PC-3 (cell line): ENCODE measurements at regions not wholly inside any gene's neighbourhood (a gene's known extent, or its start where the extent isn't known, plus 50 kb on each side); places are given as distances from the start of the nearest gene placed in this dataset.

Experiments
- ATAC-seq: fragments of 200-7000 bp; cut with Tn5 transposase; 2 replicates; pipeline ENCODE4 v1.9.1; 2020; ENCODE audit warnings: mild to moderate bottlenecking, moderate library complexity
- BruUV-seq: library from RNA; stranded (reverse); fragments of 400-500 nt; replicated peaks from 2 replicates; lab custom pipeline; 2021; lab: Mats Ljungman, UMichigan
- CTCF ChIA-PET: fragments of 300-600 bp; sonication (Branson Sonifier 250); formaldehyde crosslinking; loops from one replicate; lab custom pipeline; 2022; ENCODE audit warnings: antibody characterized with exemption; lab: Charles Lee
- POLR2A ChIA-PET: fragments of 300-600 bp; sonication (Branson Sonifier 250); formaldehyde crosslinking; loops from one replicate; lab custom pipeline; 2022; ENCODE audit warnings: antibody characterized with exemption; ENCODE audit not compliant: unreplicated experiment; lab: Charles Lee
- DNase-seq: peaks from one replicate; pipeline ENCODE4 v3.0.0-alpha.2; 2015
- H2AFZ ChIP-seq: fragments of 300-600 bp; sonication (generic); 2 replicates; pipeline ENCODE4 v1.6.0; 2016; ENCODE audit warnings: antibody characterized with exemption, low read length
- H3F3A ChIP-seq: fragments of 300-600 bp; sonication (generic); one replicate; pipeline ENCODE4 v1.6.0; 2017; ENCODE audit warnings: antibody characterized with exemption, low read length, control low read depth, mild to moderate bottlenecking; ENCODE audit not compliant: unreplicated experiment
- H3K27ac ChIP-seq: fragments of 300-600 bp; sonication (generic); 2 replicates; pipeline ENCODE4 v1.5.1; 2016; ENCODE audit warnings: mild to moderate bottlenecking, low read length
- H3K27me3 ChIP-seq: fragments of 300-600 bp; sonication (generic); 2 replicates; pipeline ENCODE4 v1.6.1; 2016; ENCODE audit warnings: low read length, mixed read lengths
- H3K36me3 ChIP-seq: fragments of 300-600 bp; sonication (generic); 2 replicates; pipeline ENCODE4 v1.6.1; 2016; ENCODE audit warnings: low read depth, mixed run types, low read length, mixed read lengths
- H3K4me1 ChIP-seq: fragments of 300-600 bp; sonication (generic); 2 replicates; pipeline ENCODE4 v1.5.1; 2016; ENCODE audit warnings: low read length; ENCODE audit not compliant: insufficient read depth
- H3K4me2 ChIP-seq: fragments of 300-600 bp; sonication (generic); 2 replicates; pipeline ENCODE4 v1.6.0; 2016; ENCODE audit warnings: low read length
- H3K4me3 ChIP-seq: fragments of 300-600 bp; sonication (generic); 2 replicates; pipeline ENCODE4 v1.5.1; 2016; ENCODE audit warnings: mild to moderate bottlenecking, low read length, mixed read lengths
- H3K79me2 ChIP-seq: fragments of 300-600 bp; sonication (generic); 2 replicates; pipeline ENCODE4 v1.6.1; 2017; ENCODE audit warnings: low read length, mixed read lengths
- H3K9ac ChIP-seq: fragments of 300-600 bp; sonication (generic); 2 replicates; pipeline ENCODE4 v1.6.0; 2016; ENCODE audit warnings: mild to moderate bottlenecking, low read length
- H3K9me2 ChIP-seq: fragments of 300-600 bp; sonication (generic); replicated peaks from 2 replicates; pipeline ENCODE4 v1.6.1; 2016; ENCODE audit warnings: mixed run types, low read length, mixed read lengths
- H3K9me3 ChIP-seq: fragments of 300-600 bp; sonication (generic); 2 replicates; pipeline ENCODE4 v1.6.1; 2016; ENCODE audit warnings: low read length, mixed read lengths
- H4K20me1 ChIP-seq: fragments of 300-600 bp; sonication (generic); 2 replicates; pipeline ENCODE4 v1.6.1; 2016; ENCODE audit warnings: low read length, mixed read lengths
- CTCF ChIP-seq: fragments of 300-600 bp; sonication (generic); conservative IDR thresholded peaks from 2 replicates; pipeline ENCODE4 v1.5.1; 2017; ENCODE audit warnings: antibody characterized with exemption, low read depth, mild to moderate bottlenecking, low read length
- EZH2 ChIP-seq: fragments of 300-600 bp; sonication (generic); IDR thresholded peaks from one replicate; pipeline ENCODE4 v1.6.1; 2017; ENCODE audit warnings: antibody characterized with exemption, mild to moderate bottlenecking, low read length; ENCODE audit not compliant: unreplicated experiment
- EZH2phosphoT487 ChIP-seq: fragments of 300-600 bp; sonication (generic); IDR thresholded peaks from 2 replicates; pipeline ENCODE4 v1.6.1; 2018; ENCODE audit warnings: mild to moderate bottlenecking, antibody characterized with exemption, low read length, borderline replicate concordance
- intact Hi-C: fragments of 100-400 bp; cut with micrococcal nuclease; formaldehyde crosslinking; loops from 2 replicates; pipeline ENCODE4 v1.9.0; 2023

DNA sequence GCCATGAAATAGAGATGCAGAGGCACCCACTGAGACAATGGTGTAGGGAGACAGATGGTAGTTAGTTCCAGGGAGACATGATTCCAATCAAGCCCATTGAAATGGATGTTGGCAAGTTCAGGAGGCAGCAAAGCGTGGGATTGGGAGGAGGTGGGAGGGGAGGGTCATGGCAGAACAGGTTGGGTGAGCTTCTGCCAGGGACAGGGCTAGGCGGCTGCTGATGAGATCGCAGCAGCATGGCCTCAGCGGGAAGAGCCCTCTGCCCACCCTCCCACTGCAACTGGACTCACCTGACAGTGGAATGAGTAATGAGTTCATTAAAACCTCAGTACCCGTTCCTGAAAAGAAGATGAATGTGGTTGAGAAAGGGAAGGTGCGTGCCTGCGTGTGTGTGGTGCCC is 418.2 kb downstream of the CDK5RAP2 start:
- CTCF ChIA-PET, result no interaction called here

GRCh38 chr9:120158221-120158620 is 421.7 kb downstream of the CDK5RAP2 start:
- H3F3A ChIP-seq, result no peaks in the 10 kb centered on the region
- H3K36me3 ChIP-seq, result no peaks in the 10 kb centered on the region
- no peak overlapping the region for H3K27ac ChIP-seq
- POLR2A ChIA-PET, result no interaction called here
- no peaks in the 10 kb centered on the region for H3K9me2 ChIP-seq
- no TSS peak for BruUV-seq
- H3K79me2 ChIP-seq, result no peaks in the 10 kb centered on the region
- CTCF ChIA-PET, result no interaction called here
- TF ChIP-seq EZH2phosphoT487 (no peak), EZH2 (no peak), CTCF (no peak)
- no peaks in the 10 kb centered on the region for H3K27me3 ChIP-seq
- intact Hi-C loops, result no loop called here
- H2AFZ ChIP-seq, result no peak overlapping the region
- ATAC-seq (no peak), DNase-seq (no peak)
- H3K4me3 ChIP-seq, result no peak overlapping the region
- no peak overlapping the region for H3K4me2 ChIP-seq
- no peak overlapping the region for H3K9ac ChIP-seq
- H3K4me1 ChIP-seq, result no peaks in the 10 kb centered on the region
- no peaks in the 10 kb centered on the region for H3K9me3 ChIP-seq
- no peaks in the 10 kb centered on the region for H4K20me1 ChIP-seq

More for the DNA sequence above, 418.2 kb downstream of the CDK5RAP2 start:
- ATAC-seq, result no peak
- Histone ChIP-seq H3K9ac (no peak overlapping the region), H3F3A (no peaks in the 10 kb centered on the region), H3K4me1 (no peaks in the 10 kb centered on the region), H3K4me3 (no peak overlapping the region), H4K20me1 (no peaks in the 10 kb centered on the region), H3K27ac (no peak overlapping the region), H2AFZ (no peak overlapping the region), H3K79me2 (no peaks in the 10 kb centered on the region), H3K27me3 (no peaks in the 10 kb centered on the region), H3K36me3 (no peaks in the 10 kb centered on the region), H3K9me2 (no peaks in the 10 kb centered on the region), H3K9me3 (no peaks in the 10 kb centered on the region), H3K4me2 (no peak overlapping the region)
- TF ChIP-seq CTCF, result no peak
- no peak for TF ChIP-seq EZH2phosphoT487
- no peak for TF ChIP-seq EZH2
- no peak for DNase-seq
- no TSS peak for BruUV-seq
- POLR2A ChIA-PET, result no interaction called here
- intact Hi-C loops, result no loop called here

DNA sequence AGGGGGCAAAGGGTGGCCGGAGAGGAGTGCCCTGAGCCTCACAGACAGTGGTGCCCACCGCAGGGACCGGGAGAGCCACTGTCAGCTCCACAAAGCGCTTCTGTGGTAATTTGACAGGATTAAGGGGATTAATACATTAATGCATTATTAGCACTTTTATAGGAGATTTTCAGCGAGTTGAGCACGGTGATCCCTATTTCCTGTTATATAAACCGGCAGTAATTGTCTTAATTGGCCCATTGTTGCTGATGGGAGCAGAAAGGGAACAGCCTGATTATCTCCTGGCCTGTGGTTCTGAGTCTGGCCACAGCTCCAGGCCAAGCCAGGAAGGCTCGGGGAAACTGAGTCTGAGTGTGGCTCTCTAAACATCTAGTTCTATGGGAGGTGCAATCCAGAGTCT is 423.6 kb downstream of the CDK5RAP2 start:
- DNase-seq (no peak), ATAC-seq (no peak)
- Histone ChIP-seq H3K9me3 (no peaks in the 10 kb centered on the region), H3K79me2 (no peaks in the 10 kb centered on the region), H3K36me3 (no peaks in the 10 kb centered on the region), H3K27me3 (no peaks in the 10 kb centered on the region), H3F3A (no peaks in the 10 kb centered on the region), H3K4me2 (no peak overlapping the region), H3K9me2 (no peaks in the 10 kb centered on the region), H3K9ac (no peak overlapping the region), H2AFZ (no peak overlapping the region), H3K4me1 (no peaks in the 10 kb centered on the region), H4K20me1 (no peaks in the 10 kb centered on the region), H3K27ac (no peak overlapping the region), H3K4me3 (no peak overlapping the region)
- TF ChIP-seq CTCF (no peak), EZH2phosphoT487 (no peak)
- ChIA-PET CTCF (no interaction called here), POLR2A (no interaction called here)
- BruUV-seq, result no TSS peak
- intact Hi-C loops, result no loop called here
